Suprapubic skin (tissue), 4 donors: ENCODE measurements at regions not wholly inside any gene's neighbourhood (a gene's known extent, or its start where the extent isn't known, plus 50 kb on each side); places are given as distances from the start of the nearest gene placed in this dataset.

Source experiments
- DNase-seq, 2 donors: peaks; one replicate each; pipeline ENCODE4 v3.0.0-alpha.2; 2019; ENCODE audit warnings: low spot score in 2 of 2
- H3K27ac ChIP-seq: fragments of 200-600 bp; sonication (generic); one replicate; pipeline ENCODE4 v1.5.1; 2019
- H3K27me3 ChIP-seq: fragments of 200-600 bp; sonication (generic); one replicate; pipeline ENCODE4 v1.5.1; 2019
- H3K36me3 ChIP-seq: fragments of 200-600 bp; sonication (generic); one replicate; pipeline ENCODE4 v1.5.1; 2019
- H3K4me1 ChIP-seq: fragments of 200-600 bp; sonication (generic); one replicate; pipeline ENCODE4 v1.5.1; 2019
- H3K4me3 ChIP-seq: fragments of 200-600 bp; sonication (generic); one replicate; pipeline ENCODE4 v1.5.1; 2019; ENCODE audit warnings: mild to moderate bottlenecking
- H3K9me3 ChIP-seq: fragments of 200-600 bp; sonication (generic); one replicate; pipeline ENCODE4 v1.5.1; 2019
- CTCF ChIP-seq, 2 donors: fragments of 200-600 bp in 1 of 2; fragments of 450-650 bp in 1 of 2; sonication (generic) in 1 of 2; IDR thresholded peaks; one replicate each; pipeline ENCODE4 v1.5.1; 2016 to 2019; ENCODE audit warnings: antibody characterized with exemption in 2 of 2, mild to moderate bottlenecking in 1 of 2, moderate library complexity in 1 of 2
- EP300 ChIP-seq: sonication (generic); formaldehyde crosslinking; IDR thresholded peaks from one replicate; pipeline ENCODE4 v1.6.1; 2017; ENCODE audit warnings: antibody characterized with exemption
- POLR2A ChIP-seq, 2 donors: fragments of 450-650 bp; IDR thresholded peaks; one replicate each; pipeline ENCODE4 v1.6.1; 2017; ENCODE audit warnings: antibody characterized with exemption in 2 of 2, mild to moderate bottlenecking in 2 of 2, moderate library complexity in 2 of 2
- POLR2AphosphoS5 ChIP-seq, 3 donors: sonication (generic); formaldehyde crosslinking; IDR thresholded peaks; one replicate each; pipeline ENCODE4 v1.6.1; 2017; ENCODE audit warnings: antibody characterized with exemption in 3 of 3
- WGBS: methylation state at CpG from one replicate; pipeline ENCODE4 v1.1.5; 2018; 5-methylcytosine and 5-hydroxymethylcytosine counted together

DNA sequence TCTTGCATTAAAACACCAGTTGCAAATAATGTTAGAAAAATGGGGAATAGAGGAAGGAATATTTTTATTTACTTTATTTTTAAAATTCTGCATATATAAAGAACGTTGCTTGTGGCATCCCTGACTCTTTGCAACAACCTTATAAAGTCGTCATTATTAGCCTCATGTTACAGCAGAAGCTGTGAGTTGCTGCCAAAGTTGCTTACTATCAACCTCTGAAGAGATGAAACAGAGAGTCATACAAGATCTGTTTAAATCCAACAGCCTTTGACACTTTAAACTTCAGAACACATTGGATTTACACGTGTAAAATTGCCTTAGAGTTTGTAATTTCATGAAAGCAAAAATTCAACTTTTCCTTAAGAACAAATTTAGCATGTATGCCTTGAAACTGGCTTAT is 221.9 kb downstream of the MRPL39 start:
- no peak overlapping the region for H3K27ac ChIP-seq
- no peaks in the 10 kb centered on the region for H3K36me3 ChIP-seq
- 44% methylated on average over 3 of the region's 3 CpGs for WGBS
- DNase-seq, result no peak
- TF ChIP-seq POLR2A (IDR thresholded peaks at IDR 0.05) (no peak), EP300 (no peak), CTCF (IDR thresholded peaks at IDR 0.05) (no peak), POLR2AphosphoS5 (IDR thresholded peaks at IDR 0.05) (no peak)
- no peaks in the 10 kb centered on the region for H3K4me1 ChIP-seq
- no peak overlapping the region for H3K4me3 ChIP-seq
- no peaks in the 10 kb centered on the region for H3K9me3 ChIP-seq
- H3K27me3 ChIP-seq, result no peaks in the 10 kb centered on the region

- H3K36me3 ChIP-seq, result no peaks in the 10 kb centered on the region
- H3K27ac ChIP-seq, result no peak overlapping the region
- H3K4me3 ChIP-seq, result no peak overlapping the region
- TF ChIP-seq POLR2A (IDR thresholded peaks at IDR 0.05) (no peak), CTCF (IDR thresholded peaks at IDR 0.05) (no peak), EP300 (no peak), POLR2AphosphoS5 (IDR thresholded peaks at IDR 0.05) (no peak)
- no peak for DNase-seq
- 88% methylated on average over 4 of the region's 4 CpGs for WGBS
- no peaks in the 10 kb centered on the region for H3K4me1 ChIP-seq
- no peaks in the 10 kb centered on the region for H3K27me3 ChIP-seq
- no peaks in the 10 kb centered on the region for H3K9me3 ChIP-seq
These were observed 222.5 kb downstream of the MRPL39 start for GRCh38 chr21:25384782-25385181.

DNA sequence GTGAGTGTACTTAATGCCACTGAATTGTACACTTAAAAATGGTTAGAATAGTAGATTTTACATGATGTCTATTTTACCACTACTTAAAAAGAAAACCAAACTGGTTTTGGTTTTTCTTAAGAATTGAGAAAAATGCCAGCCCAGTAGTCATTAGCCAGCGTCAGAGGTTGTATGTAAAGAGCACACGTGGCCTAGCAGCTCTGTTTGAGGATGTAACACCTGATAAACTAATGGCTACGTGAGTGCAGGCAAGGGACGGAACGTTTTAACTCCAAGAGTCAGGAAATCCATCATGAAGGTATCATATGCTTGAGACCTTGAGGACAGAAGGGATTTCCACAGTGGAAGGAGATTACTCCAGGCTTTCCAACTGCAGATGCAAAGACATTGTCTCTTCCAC is 223.7 kb downstream of the MRPL39 start:
- TF ChIP-seq POLR2AphosphoS5 (IDR thresholded peaks at IDR 0.05), result no peak
- TF ChIP-seq CTCF (IDR thresholded peaks at IDR 0.05), result no peak
- TF ChIP-seq EP300, result no peak
- TF ChIP-seq POLR2A (IDR thresholded peaks at IDR 0.05), result no peak
- no peak for DNase-seq
- no peak overlapping the region for H3K27ac ChIP-seq
- H3K4me1 ChIP-seq, result no peaks in the 10 kb centered on the region
- no peaks in the 10 kb centered on the region for H3K9me3 ChIP-seq
- H3K27me3 ChIP-seq, result no peaks in the 10 kb centered on the region
- WGBS, result 75% methylated on average over 5 of the region's 5 CpGs
- no peak overlapping the region for H3K4me3 ChIP-seq
- no peaks in the 10 kb centered on the region for H3K36me3 ChIP-seq

DNA sequence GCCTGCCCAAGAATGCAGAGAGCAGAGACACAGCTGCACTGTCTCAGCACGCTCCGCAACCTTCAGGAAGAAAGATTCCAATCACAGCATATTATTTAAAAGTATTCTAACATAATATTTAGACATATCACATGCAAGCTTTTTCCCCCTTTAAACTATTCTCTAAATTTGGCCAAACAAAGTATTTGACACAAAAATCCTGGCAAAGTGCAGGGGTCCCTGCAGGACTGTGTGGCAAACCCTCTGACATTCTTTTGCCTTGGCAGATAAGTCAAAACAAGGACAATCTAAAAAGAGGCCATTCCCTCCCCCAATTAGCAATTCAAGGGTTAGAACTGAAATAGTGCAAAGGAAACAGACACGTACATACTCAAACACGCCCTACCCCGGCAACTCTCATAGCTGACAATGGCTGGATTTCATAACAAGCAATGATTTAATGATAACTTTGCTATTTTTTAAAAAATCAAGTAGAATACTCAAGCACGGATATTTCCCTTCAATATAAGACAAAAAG is 225.3 kb downstream of the MRPL39 start:
- 54% methylated on average over 6 of the region's 6 CpGs for WGBS
- no peak for TF ChIP-seq POLR2AphosphoS5 (IDR thresholded peaks at IDR 0.05)
- TF ChIP-seq EP300, result no peak
- no peak for TF ChIP-seq POLR2A (IDR thresholded peaks at IDR 0.05)
- TF ChIP-seq CTCF (IDR thresholded peaks at IDR 0.05), result no peak

GRCh38 chr21:25375675-25376074 is 231.6 kb downstream of the MRPL39 start:
- H3K4me1 ChIP-seq, result no peaks in the 10 kb centered on the region
- H3K27me3 ChIP-seq, result no peaks in the 10 kb centered on the region
- no peaks in the 10 kb centered on the region for H3K36me3 ChIP-seq
- no peak for TF ChIP-seq CTCF (IDR thresholded peaks at IDR 0.05)
- TF ChIP-seq EP300, result no peak
- no peak for TF ChIP-seq POLR2A (IDR thresholded peaks at IDR 0.05)
- TF ChIP-seq POLR2AphosphoS5 (IDR thresholded peaks at IDR 0.05), result no peak
- H3K4me3 ChIP-seq, result no peak overlapping the region
- 79% methylated on average over 1 of the region's 1 CpG for WGBS
- H3K9me3 ChIP-seq, result no peaks in the 10 kb centered on the region
- no peak overlapping the region for H3K27ac ChIP-seq
- no peak for DNase-seq

More for the DNA sequence above, 225.3 kb downstream of the MRPL39 start:
- DNase-seq, result no peak
- no peak overlapping the region for H3K27ac ChIP-seq
- H3K27me3 ChIP-seq, result no peaks in the 10 kb centered on the region
- no peaks in the 10 kb centered on the region for H3K9me3 ChIP-seq
- no peak overlapping the region for H3K4me3 ChIP-seq
- no peaks in the 10 kb centered on the region for H3K4me1 ChIP-seq
- no peaks in the 10 kb centered on the region for H3K36me3 ChIP-seq
